Fibroblast of pulmonary artery (primary cell): ENCODE measurements at regions not wholly inside any gene's neighbourhood (a gene's known extent, or its start where the extent isn't known, plus 50 kb on each side); places are given as distances from the start of the nearest gene placed in this dataset.
"Not testable (repeated sequence)": the region's sequence is repeated elsewhere in the genome, so short reads cannot be mapped to it uniquely, and the experiment has no call there.

Source experiments
- DNase-seq: peaks from one replicate; pipeline ENCODE4 v3.0.0-alpha.2; 2010; ENCODE audit warnings: low read depth
- H3K4me3 ChIP-seq: replicated peaks from 2 replicates; pipeline ENCODE4 v1.5.1; 2011; ENCODE audit warnings: low read depth, mild to moderate bottlenecking, control low read depth, low read length, moderate library complexity
- CTCF ChIP-seq: IDR thresholded peaks from 2 replicates; pipeline ENCODE4 v1.5.1; 2011; ENCODE audit warnings: mild to moderate bottlenecking, control low read depth, low read length, inconsistent platforms; ENCODE audit errors: missing control alignments

- no peak for DNase-seq
- no peak overlapping the region for H3K4me3 ChIP-seq
- no peak for TF ChIP-seq CTCF
These were observed 83.3 kb upstream of the PDZD8 start for GRCh38 chr10:117458571-117458970.

- TF ChIP-seq CTCF = no peak
- no peak overlapping the region for H3K4me3 ChIP-seq
- no peak for DNase-seq
These were observed 82.7 kb upstream of the PDZD8 start for GRCh38 chr10:117457932-117458331.

DNA sequence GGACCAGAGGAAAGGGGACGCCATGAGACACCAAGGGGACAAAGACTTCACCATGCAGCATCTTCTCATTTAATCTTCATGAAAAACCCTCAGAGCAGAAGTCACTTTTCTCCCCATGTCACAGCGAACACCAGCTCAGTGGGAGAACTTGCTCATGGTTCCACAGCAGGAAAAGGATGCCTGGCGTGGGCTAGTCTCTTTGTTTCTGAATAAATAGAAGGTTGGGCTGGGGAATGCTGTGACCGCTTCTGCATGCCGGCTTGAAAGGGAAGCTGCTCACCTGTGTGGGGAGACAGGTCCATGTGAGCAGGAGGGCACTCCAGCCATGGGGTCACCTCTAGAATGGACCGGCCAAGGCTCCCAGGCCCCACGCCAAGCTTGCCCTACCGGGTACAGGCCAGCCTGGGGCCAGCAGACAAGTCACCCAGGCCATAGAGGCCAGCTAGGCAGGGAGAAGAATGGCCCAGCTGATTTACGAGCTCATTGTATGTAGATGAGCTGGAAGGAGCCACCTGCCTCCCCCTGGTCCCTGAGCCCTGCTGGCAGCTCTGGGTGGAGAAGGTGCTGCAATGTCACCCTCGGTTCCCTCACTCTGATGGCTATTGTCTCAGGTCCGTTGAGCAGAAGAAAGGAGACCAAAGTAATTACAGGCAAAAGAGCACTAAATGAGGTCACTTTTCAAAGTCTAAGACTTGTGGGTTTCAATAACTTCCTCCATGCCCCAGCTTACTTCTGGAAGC, 82.0 kb upstream of the PDZD8 start:
- DNase-seq = no peak
- no peak for TF ChIP-seq CTCF
- H3K4me3 ChIP-seq = no peak overlapping the region

- no peak overlapping the region for H3K4me3 ChIP-seq
- no peak for TF ChIP-seq CTCF
- no peak for DNase-seq
These were observed 80.1 kb upstream of the PDZD8 start for GRCh38 chr10:117455346-117455745.

- no peak overlapping the region for H3K4me3 ChIP-seq
- DNase-seq = peak; percentile 82
- TF ChIP-seq CTCF = no peak
These were observed 79.3 kb upstream of the PDZD8 start for GRCh38 chr10:117454502-117454901.

DNA sequence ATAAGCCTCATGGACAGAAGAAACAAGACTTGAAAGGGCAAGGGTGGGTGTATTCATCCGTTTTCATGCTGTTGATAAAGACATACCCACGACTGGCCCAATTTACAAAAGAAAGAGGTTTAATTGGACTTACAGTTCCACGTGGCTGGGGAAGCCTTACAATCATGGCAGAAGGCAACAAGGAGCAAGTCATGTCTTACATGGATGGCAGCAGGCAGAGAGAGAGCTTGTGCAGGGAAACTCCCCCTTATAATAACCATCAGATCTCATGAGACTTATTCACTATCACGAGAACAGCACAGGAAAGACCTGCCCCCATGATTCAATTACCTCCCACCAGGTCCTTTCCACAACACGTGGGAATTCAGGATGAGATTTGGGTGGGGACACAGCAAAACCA, 78.2 kb upstream of the PDZD8 start:
- H3K4me3 ChIP-seq, DNase-seq: not testable (repeated sequence)

- no peak for DNase-seq
- no peak for TF ChIP-seq CTCF
- no peak overlapping the region for H3K4me3 ChIP-seq
These were observed 75.7 kb upstream of the PDZD8 start for GRCh38 chr10:117450940-117451339.
